Vagina (tissue), 2 donors: ENCODE measurements at regions not wholly inside any gene's neighbourhood (a gene's known extent, or its start where the extent isn't known, plus 50 kb on each side); places are given as distances from the start of the nearest gene placed in this dataset.

ENCODE experiments used
- DNase-seq, 2 donors: peaks; one replicate each; pipeline ENCODE4 v3.0.0-alpha.2; 2017; ENCODE audit errors: extremely low spot score in 2 of 2
- H3K27ac ChIP-seq: fragments of 200-600 bp; sonication (generic); one replicate; pipeline ENCODE4 v1.5.1; 2019
- H3K27me3 ChIP-seq: fragments of 200-600 bp; sonication (generic); one replicate; pipeline ENCODE4 v1.5.1; 2019
- H3K36me3 ChIP-seq, 2 donors: fragments of 200-600 bp; sonication (generic); one replicate each; pipeline ENCODE4 v1.5.1; 2017 to 2019
- H3K4me1 ChIP-seq: fragments of 200-600 bp; sonication (generic); one replicate; pipeline ENCODE4 v1.5.1; 2019
- H3K4me3 ChIP-seq, 2 donors: fragments of 200-600 bp; sonication (generic); 1 replicate in 1 of 2; 2 replicates in 1 of 2; pipeline ENCODE4 v1.5.1; 2016 to 2019
- H3K9me3 ChIP-seq: fragments of 200-600 bp; sonication (generic); one replicate; pipeline ENCODE4 v1.5.1; 2019
- POLR2A ChIP-seq, 2 donors: fragments of 450-650 bp; IDR thresholded peaks; one replicate each; pipeline ENCODE4 v1.6.1; 2017; ENCODE audit warnings: antibody characterized with exemption in 2 of 2, mild to moderate bottlenecking in 2 of 2, moderate library complexity in 2 of 2
- POLR2AphosphoS5 ChIP-seq, 2 donors: sonication (generic); formaldehyde crosslinking; IDR thresholded peaks; one replicate each; pipeline ENCODE4 v1.9.0; 2017; ENCODE audit warnings: antibody characterized with exemption in 2 of 2, mild to moderate bottlenecking in 2 of 2, low read depth in 1 of 2; ENCODE audit not compliant: insufficient read depth in 1 of 2
- intact Hi-C: fragments of 100-400 bp; cut with DNase I; formaldehyde crosslinking; loops from one replicate; pipeline ENCODE4 v1.15.1; 2023
- TF ChIP-seq, protein P1 (sequence below), 3 experiments: fragments of 450-650 bp in 2 of 3; fragments of 200-600 bp in 1 of 3; sonication (generic) in 1 of 3; IDR thresholded peaks; one replicate each; pipeline ENCODE4 v1.5.1; 2017 to 2019; ENCODE audit warnings: antibody characterized with exemption in 3 of 3, mild to moderate bottlenecking in 2 of 3, moderate library complexity in 2 of 3

DNA sequence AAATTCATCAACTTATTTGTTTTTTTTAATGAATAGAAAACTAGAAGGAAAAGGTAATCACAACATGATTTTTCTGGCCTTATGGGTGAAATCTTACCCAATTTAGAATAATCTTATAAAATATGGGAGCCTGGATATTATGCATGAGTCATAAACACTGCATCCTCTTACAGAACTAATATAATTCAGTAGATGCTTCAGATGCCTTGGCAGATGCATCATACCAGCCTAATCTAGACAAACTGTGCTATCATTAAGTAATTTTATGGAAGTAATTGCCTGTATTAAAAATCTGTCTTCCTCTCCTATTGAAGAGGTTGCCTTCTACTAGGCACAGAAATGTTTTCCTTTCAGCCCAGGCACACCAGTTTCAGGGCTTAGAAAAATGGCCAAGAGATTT, 2384.6 kb upstream of the WWC1 start:
- Histone ChIP-seq H3K4me1 (no peaks in the 10 kb centered on the region), H3K27ac (no peak overlapping the region), H3K36me3 (no peaks in the 10 kb centered on the region), H3K4me3 (no peak overlapping the region), H3K9me3 (no peaks in the 10 kb centered on the region), H3K27me3 (no peaks in the 10 kb centered on the region)
- TF ChIP-seq, protein P1, sequence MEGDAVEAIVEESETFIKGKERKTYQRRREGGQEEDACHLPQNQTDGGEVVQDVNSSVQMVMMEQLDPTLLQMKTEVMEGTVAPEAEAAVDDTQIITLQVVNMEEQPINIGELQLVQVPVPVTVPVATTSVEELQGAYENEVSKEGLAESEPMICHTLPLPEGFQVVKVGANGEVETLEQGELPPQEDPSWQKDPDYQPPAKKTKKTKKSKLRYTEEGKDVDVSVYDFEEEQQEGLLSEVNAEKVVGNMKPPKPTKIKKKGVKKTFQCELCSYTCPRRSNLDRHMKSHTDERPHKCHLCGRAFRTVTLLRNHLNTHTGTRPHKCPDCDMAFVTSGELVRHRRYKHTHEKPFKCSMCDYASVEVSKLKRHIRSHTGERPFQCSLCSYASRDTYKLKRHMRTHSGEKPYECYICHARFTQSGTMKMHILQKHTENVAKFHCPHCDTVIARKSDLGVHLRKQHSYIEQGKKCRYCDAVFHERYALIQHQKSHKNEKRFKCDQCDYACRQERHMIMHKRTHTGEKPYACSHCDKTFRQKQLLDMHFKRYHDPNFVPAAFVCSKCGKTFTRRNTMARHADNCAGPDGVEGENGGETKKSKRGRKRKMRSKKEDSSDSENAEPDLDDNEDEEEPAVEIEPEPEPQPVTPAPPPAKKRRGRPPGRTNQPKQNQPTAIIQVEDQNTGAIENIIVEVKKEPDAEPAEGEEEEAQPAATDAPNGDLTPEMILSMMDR (IDR thresholded peaks at IDR 0.05), result no peak
- no peak for DNase-seq
- intact Hi-C loops, result no loop called here

GRCh38 chr5:165913059-165913458, 2378.4 kb upstream of the WWC1 start:
- intact Hi-C loops, result no loop called here
- Histone ChIP-seq H3K9me3 (no peaks in the 10 kb centered on the region), H3K27ac (no peak overlapping the region), H3K4me3 (no peak overlapping the region), H3K36me3 (no peaks in the 10 kb centered on the region), H3K27me3 (no peaks in the 10 kb centered on the region), H3K4me1 (no peaks in the 10 kb centered on the region)
- no peak for DNase-seq
- TF ChIP-seq, protein P1 (IDR thresholded peaks at IDR 0.05), result no peak
- no peak for TF ChIP-seq POLR2AphosphoS5 (IDR thresholded peaks at IDR 0.05; ENCODE audit: insufficient read depth in 1 of 2, low read depth in 1 of 2)
- no peak for TF ChIP-seq POLR2A (IDR thresholded peaks at IDR 0.05)

GRCh38 chr5:165914456-165914855, 2377.0 kb upstream of the WWC1 start:
- intact Hi-C loops, result no loop called here

GRCh38 chr5:165919196-165919595, 2372.2 kb upstream of the WWC1 start:
- Histone ChIP-seq H3K27ac (no peak overlapping the region), H3K27me3 (no peaks in the 10 kb centered on the region), H3K4me3 (no peak overlapping the region), H3K9me3 (no peaks in the 10 kb centered on the region), H3K4me1 (no peaks in the 10 kb centered on the region), H3K36me3 (no peaks in the 10 kb centered on the region)
- intact Hi-C loops, result no loop called here
- no peak for DNase-seq
- TF ChIP-seq POLR2AphosphoS5 (IDR thresholded peaks at IDR 0.05; ENCODE audit: insufficient read depth in 1 of 2, low read depth in 1 of 2), result no peak
- TF ChIP-seq, protein P1 (IDR thresholded peaks at IDR 0.05), result no peak
- no peak for TF ChIP-seq POLR2A (IDR thresholded peaks at IDR 0.05)

More at GRCh38 chr5:165914456-165914855, 2377.0 kb upstream of the WWC1 start:
- H3K27me3 ChIP-seq, result no peaks in the 10 kb centered on the region
- H3K36me3 ChIP-seq, result no peaks in the 10 kb centered on the region
- H3K4me1 ChIP-seq, result no peaks in the 10 kb centered on the region
- H3K9me3 ChIP-seq, result no peaks in the 10 kb centered on the region
- no peak overlapping the region for H3K27ac ChIP-seq
- no peak for DNase-seq
- no peak overlapping the region for H3K4me3 ChIP-seq
- TF ChIP-seq, protein P1 (IDR thresholded peaks at IDR 0.05), result no peak
- TF ChIP-seq POLR2AphosphoS5 (IDR thresholded peaks at IDR 0.05; ENCODE audit: insufficient read depth in 1 of 2, low read depth in 1 of 2) (no peak), POLR2A (IDR thresholded peaks at IDR 0.05) (no peak)

DNA sequence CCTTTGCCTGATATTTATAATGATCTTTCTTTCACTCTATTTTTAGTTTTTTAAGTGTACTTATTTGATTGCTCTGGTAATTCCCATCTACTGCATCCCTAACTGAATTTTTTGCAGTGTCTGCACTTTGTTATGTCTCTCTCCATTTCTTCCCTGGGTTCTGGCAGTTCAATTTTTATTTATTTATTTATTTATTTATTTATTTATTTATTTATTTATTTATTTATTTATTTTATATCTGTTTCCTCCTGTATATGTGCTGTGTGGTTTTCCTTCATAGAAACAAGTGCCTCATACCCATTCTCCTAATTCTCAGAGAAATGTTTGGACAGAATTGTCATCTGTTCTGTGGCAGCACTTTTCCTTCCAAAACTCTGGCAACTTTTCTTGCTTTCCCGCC, 2370.8 kb upstream of the WWC1 start:
- DNase-seq, result no peak
- intact Hi-C loops, result no loop called here

More for the DNA sequence above, 2370.8 kb upstream of the WWC1 start:
- Histone ChIP-seq H3K4me3 (no peak overlapping the region), H3K36me3 (no peaks in the 10 kb centered on the region), H3K9me3 (no peaks in the 10 kb centered on the region), H3K27me3 (no peaks in the 10 kb centered on the region), H3K27ac (no peak overlapping the region), H3K4me1 (no peaks in the 10 kb centered on the region)
- TF ChIP-seq POLR2A (IDR thresholded peaks at IDR 0.05) (no peak), POLR2AphosphoS5 (IDR thresholded peaks at IDR 0.05; ENCODE audit: insufficient read depth in 1 of 2, low read depth in 1 of 2) (no peak)
- TF ChIP-seq, protein P1 (IDR thresholded peaks at IDR 0.05), result no peak
